ENCODE measurements at regions not wholly inside any gene's neighbourhood (a gene's known extent, or its start where the extent isn't known, plus 50 kb on each side); places are given as distances from the start of the nearest gene placed in this dataset.
A peak's percentile ranks its signal among the peaks of the same experiment; 100 is the strongest.

GRCh38 chr2:33678436-33678835 is 79.3 kb upstream of the FAM98A start:
- DNase-seq (ENCODE audit: extremely low read depth, low read depth) = no peak
- TF ChIP-seq CTCF (IDR thresholded peaks at IDR 0.05; ENCODE audit: low read depth, low read length, missing control alignments) = no peak
- no peak overlapping the region for H3K4me3 ChIP-seq (replicated peaks; ENCODE audit: low read depth, low read length)

GRCh38 chr2:33673937-33674336 is 74.8 kb upstream of the FAM98A start:
- DNase-seq (ENCODE audit: extremely low read depth, low read depth) = no peak
- H3K4me3 ChIP-seq (replicated peaks; ENCODE audit: low read depth, low read length) = no peak overlapping the region
- TF ChIP-seq CTCF (IDR thresholded peaks at IDR 0.05; ENCODE audit: low read depth, low read length, missing control alignments) = peak; percentile 3

- DNase-seq (ENCODE audit: extremely low read depth, low read depth) = no peak
- no peak overlapping the region for H3K4me3 ChIP-seq (replicated peaks; ENCODE audit: low read depth, low read length)
- TF ChIP-seq CTCF (IDR thresholded peaks at IDR 0.05; ENCODE audit: low read depth, low read length, missing control alignments) = no peak
Observed at GRCh38 chr2:33672896-33673295, 73.8 kb upstream of the FAM98A start.

GRCh38 chr2:33672389-33672788 is 73.3 kb upstream of the FAM98A start:
- no peak for DNase-seq (ENCODE audit: extremely low read depth, low read depth)
- no peak overlapping the region for H3K4me3 ChIP-seq (replicated peaks; ENCODE audit: low read depth, low read length)
- no peak for TF ChIP-seq CTCF (IDR thresholded peaks at IDR 0.05; ENCODE audit: low read depth, low read length, missing control alignments)

GRCh38 chr2:33671198-33671597 is 72.1 kb upstream of the FAM98A start:
- no peak for TF ChIP-seq CTCF (IDR thresholded peaks at IDR 0.05; ENCODE audit: low read depth, low read length, missing control alignments)
- H3K4me3 ChIP-seq (replicated peaks; ENCODE audit: low read depth, low read length) = no peak overlapping the region
- no peak for DNase-seq (ENCODE audit: extremely low read depth, low read depth)

- no peak overlapping the region for H3K4me3 ChIP-seq (replicated peaks; ENCODE audit: low read depth, low read length)
- TF ChIP-seq CTCF (IDR thresholded peaks at IDR 0.05; ENCODE audit: low read depth, low read length, missing control alignments) = peak; percentile 14
- no peak for DNase-seq (ENCODE audit: extremely low read depth, low read depth)
Observed at GRCh38 chr2:33670392-33670937, 71.4 kb upstream of the FAM98A start.

- H3K4me3 ChIP-seq (replicated peaks; ENCODE audit: low read depth, low read length) = no peak overlapping the region
- no peak for DNase-seq (ENCODE audit: extremely low read depth, low read depth)
- no peak for TF ChIP-seq CTCF (IDR thresholded peaks at IDR 0.05; ENCODE audit: low read depth, low read length, missing control alignments)
Observed at GRCh38 chr2:33666879-33667278, 67.8 kb upstream of the FAM98A start.

All from HFF-Myc (cell line).